GM12878 (cell line): ENCODE measurements at regions not wholly inside any gene's neighbourhood (a gene's known extent, or its start where the extent isn't known, plus 50 kb on each side); places are given as distances from the start of the nearest gene placed in this dataset.

Source experiments
- ATAC-seq: fragments of 200-7000 bp; cut with Tn5 transposase; 3 replicates; pipeline ENCODE4 v1.9.1; 2020; ENCODE audit warnings: mild to moderate bottlenecking, moderate library complexity
- BruUV-seq: library from RNA; stranded (reverse); fragments of 400-500 nt; replicated peaks from 2 replicates; lab custom pipeline; 2021; lab: Mats Ljungman, UMichigan
- CTCF ChIA-PET: fragments of 300-600 bp; sonication (Branson Sonifier 250); formaldehyde crosslinking; extraction: SDS; loops from one replicate; lab custom pipeline; 2021; ENCODE audit warnings: inconsistent platforms; lab: Yijun Ruan, JAX
- POLR2A ChIA-PET: fragments of 350-600 bp; formaldehyde crosslinking; extraction: SDS; loops from one replicate; lab custom pipeline; 2021; ENCODE audit warnings: inconsistent platforms; lab: Charles Lee
- RAD21 ChIA-PET: fragments of 300-600 bp; sonication (Branson Sonifier 250); formaldehyde crosslinking; loops from one replicate; lab custom pipeline; 2023; ENCODE audit warnings: antibody characterized with exemption; ENCODE audit not compliant: unreplicated experiment; lab: Charles Lee
- SMC1A ChIA-PET: fragments of 300-600 bp; sonication (Branson Sonifier 250); formaldehyde crosslinking; loops from one replicate; lab custom pipeline; 2023; ENCODE audit not compliant: unreplicated experiment, uncharacterized antibody; lab: Charles Lee
- DNase-seq: peaks from one replicate; pipeline ENCODE4 v3.0.0-alpha.2; 2011; ENCODE audit warnings: low read depth, low spot score
- FAIRE-seq: peaks from 3 replicates; lab custom pipeline; 2011; peaks lifted over from hg19 to GRCh38; lab: Jason Lieb, UNC
- H2AFZ ChIP-seq: 2 replicates; pipeline ENCODE4 v1.6.0; 2011; ENCODE audit warnings: low read depth, low read length, control low read depth; ENCODE audit not compliant: control insufficient read depth
- H3K27ac ChIP-seq: 2 replicates; pipeline ENCODE4 v1.5.1; 2011; ENCODE audit warnings: control low read depth; ENCODE audit not compliant: control insufficient read depth, insufficient read depth
- H3K27me3 ChIP-seq, 2 experiments: replicated peaks in 1 of 2; 2 replicates each; pipeline versions ENCODE4 v1.6.0 to v1.6.1; 2011; ENCODE audit warnings: low read length in 1 of 2; ENCODE audit not compliant: control insufficient read depth in 2 of 2, insufficient read depth in 2 of 2
- H3K36me3 ChIP-seq, 2 experiments: 2 replicates each; pipeline ENCODE4 v1.5.1; 2011; ENCODE audit warnings: low read length in 1 of 2; ENCODE audit not compliant: control insufficient read depth in 2 of 2, insufficient read depth in 2 of 2
- H3K4me1 ChIP-seq: 2 replicates; pipeline ENCODE4 v1.6.1; 2011; ENCODE audit warnings: mild to moderate bottlenecking, low read length, moderate library complexity, mixed read lengths; ENCODE audit not compliant: control insufficient read depth, insufficient read depth
- H3K4me2 ChIP-seq: 2 replicates; pipeline ENCODE4 v1.6.0; 2011; ENCODE audit warnings: control low read depth; ENCODE audit not compliant: control insufficient read depth, insufficient read depth
- H3K4me3 ChIP-seq: fragments of 200-600 bp; sonication (generic); 2 replicates; pipeline ENCODE4 v1.5.1; 2016
- H3K79me2 ChIP-seq: 2 replicates; pipeline ENCODE4 v1.6.0; 2011; ENCODE audit warnings: low read length; ENCODE audit not compliant: control insufficient read depth, insufficient read depth
- H3K9ac ChIP-seq: 2 replicates; pipeline ENCODE4 v1.8.0; 2011; ENCODE audit warnings: low read length, control low read depth, mixed read lengths; ENCODE audit not compliant: control insufficient read depth, insufficient read depth
- H3K9me3 ChIP-seq: replicated peaks from 3 replicates; pipeline ENCODE4 v1.5.1; 2011; ENCODE audit warnings: mild to moderate bottlenecking, low read length; ENCODE audit not compliant: control insufficient read depth, insufficient read depth
- H4K20me1 ChIP-seq: 2 replicates; pipeline ENCODE4 v1.6.0; 2011; ENCODE audit not compliant: control insufficient read depth, insufficient read depth
- WGBS: methylation state at CpG from one replicate; pipeline ENCODE4 v1.1.6; 2016; ENCODE audit warnings: low lambda C conversion rate; ENCODE audit not compliant: insufficient replicate concordance, insufficient coverage; ENCODE audit errors: missing lambda C conversion rate; 5-methylcytosine and 5-hydroxymethylcytosine counted together
- in situ Hi-C: fragments of 300-500 bp; cut with MboI; formaldehyde crosslinking; loops from 9 replicates; pipeline ENCODE4 v1.14.3; 2018; ENCODE audit warnings: mixed read lengths
- intact Hi-C: fragments of 100-400 bp; cut with micrococcal nuclease; formaldehyde crosslinking; loops from one replicate; pipeline ENCODE4 v1.14.2; 2022; ENCODE audit not compliant: unreplicated experiment
- TF ChIP-seq, protein P1 (sequence below): fragments of 450-650 bp; IDR thresholded peaks from 2 replicates; pipeline ENCODE4 v1.6.1; 2016; ENCODE audit warnings: mild to moderate bottlenecking
- TF ChIP-seq, protein P2 (sequence below): fragments of 450-650 bp; IDR thresholded peaks from 2 replicates; pipeline ENCODE4 v1.6.1; 2016; ENCODE audit warnings: mild to moderate bottlenecking, moderate library complexity, borderline replicate concordance

DNA sequence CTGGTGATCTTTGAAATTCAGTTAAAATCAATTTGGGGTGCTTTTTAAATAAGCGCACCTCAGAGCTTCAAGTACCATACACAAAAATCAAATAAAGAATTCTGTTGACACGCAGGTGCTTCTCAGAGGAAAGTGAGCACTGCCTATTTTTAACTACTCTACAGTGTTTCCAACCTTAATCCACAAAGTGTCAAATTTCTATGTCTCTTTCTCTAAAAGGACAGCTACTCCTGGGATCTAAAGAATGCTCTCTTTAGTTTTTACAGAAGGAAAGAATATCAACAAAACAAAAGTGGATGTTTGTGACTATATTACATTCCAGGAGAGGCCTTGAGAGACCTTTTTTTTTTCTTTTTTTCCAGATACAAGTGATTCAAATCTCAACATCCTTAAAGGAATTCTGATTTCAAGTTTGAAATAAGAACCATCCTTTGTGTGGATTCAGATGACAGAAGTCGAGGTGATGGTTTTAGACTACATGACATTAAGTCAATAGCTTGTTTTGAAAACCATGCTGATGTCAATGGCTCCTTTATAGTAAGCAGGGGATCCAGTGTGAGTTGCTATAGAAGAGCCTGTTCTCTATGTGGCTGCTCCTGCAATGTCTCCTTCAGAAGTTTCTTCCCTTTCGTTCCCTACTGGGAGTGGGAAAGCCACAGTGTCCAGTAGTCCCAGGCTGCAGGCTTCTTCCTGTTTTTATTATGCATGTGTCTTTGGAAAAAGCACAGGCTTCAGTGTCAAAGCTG is 67.2 kb upstream of the DEFB112 start:
- BruUV-seq: no TSS peak
- ATAC-seq (no peak), DNase-seq (no peak)
- Histone ChIP-seq H3K4me1 (no peaks in the 10 kb centered on the region), H3K4me3 (no peak overlapping the region), H3K36me3 (no peaks in the 10 kb centered on the region), H2AFZ (no peak overlapping the region), H3K9me3 (no peaks in the 10 kb centered on the region), H3K9ac (no peak overlapping the region), H4K20me1 (no peaks in the 10 kb centered on the region)
- 24% methylated on average over 4 of the region's 4 CpGs for WGBS
- SMC1A ChIA-PET: no interaction called here
- intact Hi-C loops (no loop called here), in situ Hi-C loops (no loop called here)
- TF ChIP-seq, protein P1, sequence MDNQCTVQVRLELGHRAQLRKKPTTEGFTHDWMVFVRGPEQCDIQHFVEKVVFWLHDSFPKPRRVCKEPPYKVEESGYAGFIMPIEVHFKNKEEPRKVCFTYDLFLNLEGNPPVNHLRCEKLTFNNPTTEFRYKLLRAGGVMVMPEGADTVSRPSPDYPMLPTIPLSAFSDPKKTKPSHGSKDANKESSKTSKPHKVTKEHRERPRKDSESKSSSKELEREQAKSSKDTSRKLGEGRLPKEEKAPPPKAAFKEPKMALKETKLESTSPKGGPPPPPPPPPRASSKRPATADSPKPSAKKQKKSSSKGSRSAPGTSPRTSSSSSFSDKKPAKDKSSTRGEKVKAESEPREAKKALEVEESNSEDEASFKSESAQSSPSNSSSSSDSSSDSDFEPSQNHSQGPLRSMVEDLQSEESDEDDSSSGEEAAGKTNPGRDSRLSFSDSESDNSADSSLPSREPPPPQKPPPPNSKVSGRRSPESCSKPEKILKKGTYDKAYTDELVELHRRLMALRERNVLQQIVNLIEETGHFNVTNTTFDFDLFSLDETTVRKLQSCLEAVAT: no peak
- TF ChIP-seq, protein P2, sequence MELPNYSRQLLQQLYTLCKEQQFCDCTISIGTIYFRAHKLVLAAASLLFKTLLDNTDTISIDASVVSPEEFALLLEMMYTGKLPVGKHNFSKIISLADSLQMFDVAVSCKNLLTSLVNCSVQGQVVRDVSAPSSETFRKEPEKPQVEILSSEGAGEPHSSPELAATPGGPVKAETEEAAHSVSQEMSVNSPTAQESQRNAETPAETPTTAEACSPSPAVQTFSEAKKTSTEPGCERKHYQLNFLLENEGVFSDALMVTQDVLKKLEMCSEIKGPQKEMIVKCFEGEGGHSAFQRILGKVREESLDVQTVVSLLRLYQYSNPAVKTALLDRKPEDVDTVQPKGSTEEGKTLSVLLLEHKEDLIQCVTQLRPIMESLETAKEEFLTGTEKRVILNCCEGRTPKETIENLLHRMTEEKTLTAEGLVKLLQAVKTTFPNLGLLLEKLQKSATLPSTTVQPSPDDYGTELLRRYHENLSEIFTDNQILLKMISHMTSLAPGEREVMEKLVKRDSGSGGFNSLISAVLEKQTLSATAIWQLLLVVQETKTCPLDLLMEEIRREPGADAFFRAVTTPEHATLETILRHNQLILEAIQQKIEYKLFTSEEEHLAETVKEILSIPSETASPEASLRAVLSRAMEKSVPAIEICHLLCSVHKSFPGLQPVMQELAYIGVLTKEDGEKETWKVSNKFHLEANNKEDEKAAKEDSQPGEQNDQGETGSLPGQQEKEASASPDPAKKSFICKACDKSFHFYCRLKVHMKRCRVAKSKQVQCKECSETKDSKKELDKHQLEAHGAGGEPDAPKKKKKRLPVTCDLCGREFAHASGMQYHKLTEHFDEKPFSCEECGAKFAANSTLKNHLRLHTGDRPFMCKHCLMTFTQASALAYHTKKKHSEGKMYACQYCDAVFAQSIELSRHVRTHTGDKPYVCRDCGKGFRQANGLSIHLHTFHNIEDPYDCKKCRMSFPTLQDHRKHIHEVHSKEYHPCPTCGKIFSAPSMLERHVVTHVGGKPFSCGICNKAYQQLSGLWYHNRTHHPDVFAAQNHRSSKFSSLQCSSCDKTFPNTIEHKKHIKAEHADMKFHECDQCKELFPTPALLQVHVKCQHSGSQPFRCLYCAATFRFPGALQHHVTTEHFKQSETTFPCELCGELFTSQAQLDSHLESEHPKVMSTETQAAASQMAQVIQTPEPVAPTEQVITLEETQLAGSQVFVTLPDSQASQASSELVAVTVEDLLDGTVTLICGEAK: no peak
- TF ChIP-seq, all 136 proteins: peak for 0
- CTCF ChIA-PET: interaction anchor here (2.0 kb wide), 1 partner anchor 12 kb away, joined by 7 read pairs; no protein-coding TSS in a partner anchor
- H3K27me3 ChIP-seq: no peaks in the 10 kb centered on the region
- no peaks in the 10 kb centered on the region for H3K79me2 ChIP-seq
- no peak overlapping the region for H3K27ac ChIP-seq
- H3K4me2 ChIP-seq: no peak overlapping the region
- no peak for FAIRE-seq
- POLR2A ChIA-PET: no interaction called here
- RAD21 ChIA-PET: no interaction called here
